PC-3 (cell line): ENCODE measurements at regions not wholly inside any gene's neighbourhood (a gene's known extent, or its start where the extent isn't known, plus 50 kb on each side); places are given as distances from the start of the nearest gene placed in this dataset.

ENCODE experiments used
- ATAC-seq: fragments of 200-7000 bp; cut with Tn5 transposase; 2 replicates; pipeline ENCODE4 v1.9.1; 2020; ENCODE audit warnings: mild to moderate bottlenecking, moderate library complexity
- BruUV-seq: library from RNA; stranded (reverse); fragments of 400-500 nt; replicated peaks from 2 replicates; lab custom pipeline; 2021; lab: Mats Ljungman, UMichigan
- CTCF ChIA-PET: fragments of 300-600 bp; sonication (Branson Sonifier 250); formaldehyde crosslinking; loops from one replicate; lab custom pipeline; 2022; ENCODE audit warnings: antibody characterized with exemption; lab: Charles Lee
- POLR2A ChIA-PET: fragments of 300-600 bp; sonication (Branson Sonifier 250); formaldehyde crosslinking; loops from one replicate; lab custom pipeline; 2022; ENCODE audit warnings: antibody characterized with exemption; ENCODE audit not compliant: unreplicated experiment; lab: Charles Lee
- DNase-seq: peaks from one replicate; pipeline ENCODE4 v3.0.0-alpha.2; 2015
- H2AFZ ChIP-seq: fragments of 300-600 bp; sonication (generic); 2 replicates; pipeline ENCODE4 v1.6.0; 2016; ENCODE audit warnings: antibody characterized with exemption, low read length
- H3F3A ChIP-seq: fragments of 300-600 bp; sonication (generic); one replicate; pipeline ENCODE4 v1.6.0; 2017; ENCODE audit warnings: antibody characterized with exemption, low read length, control low read depth, mild to moderate bottlenecking; ENCODE audit not compliant: unreplicated experiment
- H3K27ac ChIP-seq: fragments of 300-600 bp; sonication (generic); 2 replicates; pipeline ENCODE4 v1.5.1; 2016; ENCODE audit warnings: mild to moderate bottlenecking, low read length
- H3K27me3 ChIP-seq: fragments of 300-600 bp; sonication (generic); 2 replicates; pipeline ENCODE4 v1.6.1; 2016; ENCODE audit warnings: low read length, mixed read lengths
- H3K36me3 ChIP-seq: fragments of 300-600 bp; sonication (generic); 2 replicates; pipeline ENCODE4 v1.6.1; 2016; ENCODE audit warnings: low read depth, mixed run types, low read length, mixed read lengths
- H3K4me1 ChIP-seq: fragments of 300-600 bp; sonication (generic); 2 replicates; pipeline ENCODE4 v1.5.1; 2016; ENCODE audit warnings: low read length; ENCODE audit not compliant: insufficient read depth
- H3K4me2 ChIP-seq: fragments of 300-600 bp; sonication (generic); 2 replicates; pipeline ENCODE4 v1.6.0; 2016; ENCODE audit warnings: low read length
- H3K4me3 ChIP-seq: fragments of 300-600 bp; sonication (generic); 2 replicates; pipeline ENCODE4 v1.5.1; 2016; ENCODE audit warnings: mild to moderate bottlenecking, low read length, mixed read lengths
- H3K79me2 ChIP-seq: fragments of 300-600 bp; sonication (generic); 2 replicates; pipeline ENCODE4 v1.6.1; 2017; ENCODE audit warnings: low read length, mixed read lengths
- H3K9ac ChIP-seq: fragments of 300-600 bp; sonication (generic); 2 replicates; pipeline ENCODE4 v1.6.0; 2016; ENCODE audit warnings: mild to moderate bottlenecking, low read length
- H3K9me2 ChIP-seq: fragments of 300-600 bp; sonication (generic); replicated peaks from 2 replicates; pipeline ENCODE4 v1.6.1; 2016; ENCODE audit warnings: mixed run types, low read length, mixed read lengths
- H3K9me3 ChIP-seq: fragments of 300-600 bp; sonication (generic); 2 replicates; pipeline ENCODE4 v1.6.1; 2016; ENCODE audit warnings: low read length, mixed read lengths
- H4K20me1 ChIP-seq: fragments of 300-600 bp; sonication (generic); 2 replicates; pipeline ENCODE4 v1.6.1; 2016; ENCODE audit warnings: low read length, mixed read lengths
- EZH2 ChIP-seq: fragments of 300-600 bp; sonication (generic); IDR thresholded peaks from one replicate; pipeline ENCODE4 v1.6.1; 2017; ENCODE audit warnings: antibody characterized with exemption, mild to moderate bottlenecking, low read length; ENCODE audit not compliant: unreplicated experiment
- EZH2phosphoT487 ChIP-seq: fragments of 300-600 bp; sonication (generic); IDR thresholded peaks from 2 replicates; pipeline ENCODE4 v1.6.1; 2018; ENCODE audit warnings: mild to moderate bottlenecking, antibody characterized with exemption, low read length, borderline replicate concordance
- intact Hi-C: fragments of 100-400 bp; cut with micrococcal nuclease; formaldehyde crosslinking; loops from 2 replicates; pipeline ENCODE4 v1.9.0; 2023
- TF ChIP-seq, protein P1 (sequence below): fragments of 300-600 bp; sonication (generic); conservative IDR thresholded peaks from 2 replicates; pipeline ENCODE4 v1.5.1; 2017; ENCODE audit warnings: antibody characterized with exemption, low read depth, mild to moderate bottlenecking, low read length

DNA sequence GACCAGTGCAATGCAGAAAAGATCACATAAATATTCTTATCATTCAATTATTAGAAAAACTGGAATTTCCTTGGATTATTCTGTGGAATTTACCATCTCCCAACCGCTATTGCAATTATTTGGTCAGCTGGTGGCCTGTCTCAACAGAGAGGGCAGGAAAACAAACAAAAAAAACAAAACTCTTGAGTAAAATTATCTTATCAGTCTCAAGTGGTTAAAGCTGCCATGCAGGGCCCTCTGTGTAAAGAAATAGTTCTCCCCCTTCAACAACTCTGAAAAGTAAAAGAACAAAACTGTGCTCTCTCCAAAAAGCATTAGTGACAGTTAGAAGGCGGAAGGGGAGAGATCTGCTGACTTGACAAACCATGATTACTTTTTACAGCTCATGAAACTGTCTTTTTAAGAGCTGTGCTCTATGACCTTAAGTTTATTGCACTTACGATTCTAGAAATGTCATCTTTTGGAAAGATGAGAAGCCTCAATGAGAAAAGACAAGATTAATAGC lies 152.3 kb downstream of the DLEU7 start:
- no TSS peak for BruUV-seq
- CTCF ChIA-PET, result no interaction called here

DNA sequence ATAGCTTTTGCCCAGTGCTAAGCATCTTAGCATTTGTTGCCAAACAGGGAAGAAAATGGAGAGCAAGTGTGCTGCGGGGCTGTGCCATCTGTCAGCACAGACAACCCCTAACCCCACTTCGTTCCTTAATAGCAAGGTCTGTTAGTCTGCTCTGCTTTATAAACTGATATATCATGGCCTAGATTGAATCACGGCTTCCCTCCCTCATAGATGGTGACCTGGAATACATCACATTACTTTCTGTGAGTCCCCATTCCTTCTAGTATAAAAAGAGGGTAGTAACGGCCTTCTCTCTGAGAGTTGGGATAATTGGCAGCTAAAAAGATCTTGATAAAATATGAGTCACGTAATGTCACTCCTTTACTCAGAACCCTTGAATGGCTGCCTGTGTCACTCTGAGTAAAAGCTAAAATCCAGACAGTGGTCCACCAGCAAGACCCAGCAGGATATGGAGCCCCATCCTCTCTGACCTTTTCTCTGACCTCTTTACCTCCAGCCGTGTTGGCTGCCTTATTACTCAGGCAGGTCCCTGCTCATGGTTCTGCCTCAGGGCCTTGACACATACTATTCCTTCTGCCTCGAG lies 151.7 kb downstream of the DLEU7 start:
- no peak overlapping the region for H3K27ac ChIP-seq

More for the DNA sequence above, 152.3 kb downstream of the DLEU7 start:
- no peaks in the 10 kb centered on the region for H3K9me3 ChIP-seq
- DNase-seq, result no peak
- H3K36me3 ChIP-seq, result no peaks in the 10 kb centered on the region
- POLR2A ChIA-PET, result no interaction called here
- H3K27me3 ChIP-seq, result no peaks in the 10 kb centered on the region
- H3K4me1 ChIP-seq, result peaks cover 7% of the 10 kb centered on the region; the same call in 1 of the 2 replicates
- no peak overlapping the region for H3K4me2 ChIP-seq
- no peaks in the 10 kb centered on the region for H4K20me1 ChIP-seq
- no peak overlapping the region for H3K9ac ChIP-seq
- H3K27ac ChIP-seq, result no peak overlapping the region
- H2AFZ ChIP-seq, result no peak overlapping the region
- no peak for ATAC-seq
- H3F3A ChIP-seq, result no peaks in the 10 kb centered on the region
- no peaks in the 10 kb centered on the region for H3K9me2 ChIP-seq
- TF ChIP-seq EZH2phosphoT487 (no peak), EZH2 (no peak)
- TF ChIP-seq, protein P1, sequence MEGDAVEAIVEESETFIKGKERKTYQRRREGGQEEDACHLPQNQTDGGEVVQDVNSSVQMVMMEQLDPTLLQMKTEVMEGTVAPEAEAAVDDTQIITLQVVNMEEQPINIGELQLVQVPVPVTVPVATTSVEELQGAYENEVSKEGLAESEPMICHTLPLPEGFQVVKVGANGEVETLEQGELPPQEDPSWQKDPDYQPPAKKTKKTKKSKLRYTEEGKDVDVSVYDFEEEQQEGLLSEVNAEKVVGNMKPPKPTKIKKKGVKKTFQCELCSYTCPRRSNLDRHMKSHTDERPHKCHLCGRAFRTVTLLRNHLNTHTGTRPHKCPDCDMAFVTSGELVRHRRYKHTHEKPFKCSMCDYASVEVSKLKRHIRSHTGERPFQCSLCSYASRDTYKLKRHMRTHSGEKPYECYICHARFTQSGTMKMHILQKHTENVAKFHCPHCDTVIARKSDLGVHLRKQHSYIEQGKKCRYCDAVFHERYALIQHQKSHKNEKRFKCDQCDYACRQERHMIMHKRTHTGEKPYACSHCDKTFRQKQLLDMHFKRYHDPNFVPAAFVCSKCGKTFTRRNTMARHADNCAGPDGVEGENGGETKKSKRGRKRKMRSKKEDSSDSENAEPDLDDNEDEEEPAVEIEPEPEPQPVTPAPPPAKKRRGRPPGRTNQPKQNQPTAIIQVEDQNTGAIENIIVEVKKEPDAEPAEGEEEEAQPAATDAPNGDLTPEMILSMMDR, result no peak
- intact Hi-C loops, result no loop called here
- no peaks in the 10 kb centered on the region for H3K79me2 ChIP-seq
- H3K4me3 ChIP-seq, result no peak overlapping the region

More for the DNA sequence above, 151.7 kb downstream of the DLEU7 start:
- peak; percentile 60 for DNase-seq
- H3K36me3 ChIP-seq, result no peaks in the 10 kb centered on the region
- no peak overlapping the region for H3K9ac ChIP-seq
- intact Hi-C loops, result no loop called here
- H3K27me3 ChIP-seq, result no peaks in the 10 kb centered on the region
- no peak overlapping the region for H3K4me3 ChIP-seq
- TF ChIP-seq, protein P1, result no peak
- TF ChIP-seq EZH2phosphoT487 (no peak), EZH2 (no peak)
- no peaks in the 10 kb centered on the region for H4K20me1 ChIP-seq
- H3K4me2 ChIP-seq, result no peak overlapping the region
- no TSS peak for BruUV-seq
- H2AFZ ChIP-seq, result no peak overlapping the region
- ChIA-PET CTCF (no interaction called here), POLR2A (no interaction called here)
- peaks cover 7% of the 10 kb centered on the region; the same call in 1 of the 2 replicates for H3K4me1 ChIP-seq
- H3K9me3 ChIP-seq, result no peaks in the 10 kb centered on the region
- no peaks in the 10 kb centered on the region for H3F3A ChIP-seq
- H3K9me2 ChIP-seq, result no peaks in the 10 kb centered on the region
- no peaks in the 10 kb centered on the region for H3K79me2 ChIP-seq
- ATAC-seq, result peak; percentile 84
